HG03196 (cell line): ENCODE measurements at regions not wholly inside any gene's neighbourhood (a gene's known extent, or its start where the extent isn't known, plus 50 kb on each side); places are given as distances from the start of the nearest gene placed in this dataset.
"Not testable (repeated sequence)": the region's sequence is repeated elsewhere in the genome, so short reads cannot be mapped to it uniquely, and the experiment has no call there.

ENCODE experiments used
- ATAC-seq: cut with Tn5 transposase; IDR thresholded peaks from one replicate; pipeline ENCODE4 v1.9.1; 2021; ENCODE audit not compliant: unreplicated experiment

GRCh38 chr11:90288212-90288821 is 65.5 kb upstream of the CHORDC1 start:
- ATAC-seq: no peak

DNA sequence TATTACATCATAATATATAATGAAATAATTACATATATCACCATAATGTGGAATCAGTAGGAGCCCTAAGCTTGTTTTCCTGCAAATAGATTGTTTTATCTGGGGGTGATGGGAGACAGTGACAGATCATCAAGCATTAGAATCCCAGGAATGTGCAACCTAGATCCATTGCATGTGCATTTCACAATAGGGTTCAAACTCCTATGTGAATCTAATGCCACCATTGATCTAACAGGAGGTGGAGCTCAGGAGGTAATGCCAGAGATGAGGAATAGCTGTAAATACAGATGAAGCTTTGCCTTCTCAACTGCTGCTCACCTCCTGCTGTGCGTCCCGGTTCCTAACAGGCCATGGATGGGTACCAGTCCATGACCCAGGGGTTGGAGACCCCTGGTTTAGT is 63.8 kb upstream of the CHORDC1 start:
- no peak for ATAC-seq

GRCh38 chr11:90284171-90284570 is 61.3 kb upstream of the CHORDC1 start:
- ATAC-seq: no peak

GRCh38 chr11:90282551-90283071 is 59.8 kb upstream of the CHORDC1 start:
- not testable (repeated sequence) for ATAC-seq

- no peak for ATAC-seq
Measured at GRCh38 chr11:90274362-90274761, 51.5 kb upstream of the CHORDC1 start.
